ENCODE measurements at regions not wholly inside any gene's neighbourhood (a gene's known extent, or its start where the extent isn't known, plus 50 kb on each side); places are given as distances from the start of the nearest gene placed in this dataset.

GRCh38 chr13:72039126-72039525, 172.1 kb upstream of the DACH1 start:
- DNase-seq = no peak
- Histone ChIP-seq H3K27me3 (no peaks in the 10 kb centered on the region), H3K36me3 (no peaks in the 10 kb centered on the region), H3K4me3 (no peak overlapping the region), H3K9me3 (no peaks in the 10 kb centered on the region), H3K27ac (no peak overlapping the region), H3K4me1 (no peaks in the 10 kb centered on the region)
- TF ChIP-seq CTCF (IDR thresholded peaks at IDR 0.05) (no peak), POLR2A (IDR thresholded peaks at IDR 0.05) (no peak)

GRCh38 chr13:72029981-72030380, 163.0 kb upstream of the DACH1 start:
- DNase-seq = no peak
- TF ChIP-seq POLR2A (IDR thresholded peaks at IDR 0.05) (no peak), CTCF (IDR thresholded peaks at IDR 0.05) (no peak)
- H3K36me3 ChIP-seq = no peaks in the 10 kb centered on the region
- H3K9me3 ChIP-seq = peaks cover 0 to 3% (median 0%) of the 10 kb centered on the region in 4 donors
- H3K4me1 ChIP-seq = no peaks in the 10 kb centered on the region
- no peaks in the 10 kb centered on the region for H3K27me3 ChIP-seq
- no peak overlapping the region for H3K4me3 ChIP-seq
- H3K27ac ChIP-seq = no peak overlapping the region

GRCh38 chr13:72025836-72026235, 158.8 kb upstream of the DACH1 start:
- DNase-seq = no peak
- Histone ChIP-seq H3K4me1 (no peaks in the 10 kb centered on the region), H3K9me3 (peaks cover 0 to 3% (median 0%) of the 10 kb centered on the region in 4 donors), H3K27me3 (no peaks in the 10 kb centered on the region), H3K27ac (no peak overlapping the region), H3K4me3 (no peak overlapping the region), H3K36me3 (no peaks in the 10 kb centered on the region)
- TF ChIP-seq CTCF (IDR thresholded peaks at IDR 0.05) (no peak), POLR2A (IDR thresholded peaks at IDR 0.05) (no peak)

GRCh38 chr13:72023895-72024294, 156.9 kb upstream of the DACH1 start:
- H3K27me3 ChIP-seq = no peaks in the 10 kb centered on the region
- no peak for DNase-seq
- H3K4me3 ChIP-seq = no peak overlapping the region
- H3K4me1 ChIP-seq = no peaks in the 10 kb centered on the region
- TF ChIP-seq POLR2A (IDR thresholded peaks at IDR 0.05) = no peak
- TF ChIP-seq CTCF (IDR thresholded peaks at IDR 0.05) = no peak
- H3K36me3 ChIP-seq = no peaks in the 10 kb centered on the region
- H3K27ac ChIP-seq = no peak overlapping the region
- no peaks in the 10 kb centered on the region for H3K9me3 ChIP-seq

GRCh38 chr13:72005455-72005854, 138.5 kb upstream of the DACH1 start:
- no peaks in the 10 kb centered on the region for H3K9me3 ChIP-seq
- no peak for DNase-seq
- H3K36me3 ChIP-seq = no peaks in the 10 kb centered on the region
- no peaks in the 10 kb centered on the region for H3K4me1 ChIP-seq
- no peak overlapping the region for H3K4me3 ChIP-seq
- TF ChIP-seq CTCF (IDR thresholded peaks at IDR 0.05) = no peak
- no peak for TF ChIP-seq POLR2A (IDR thresholded peaks at IDR 0.05)
- H3K27ac ChIP-seq = no peak overlapping the region
- no peaks in the 10 kb centered on the region for H3K27me3 ChIP-seq

- Histone ChIP-seq H3K9me3 (no peaks in the 10 kb centered on the region), H3K4me1 (no peaks in the 10 kb centered on the region), H3K27me3 (no peaks in the 10 kb centered on the region), H3K4me3 (no peak overlapping the region), H3K27ac (no peak overlapping the region), H3K36me3 (no peaks in the 10 kb centered on the region)
- no peak for TF ChIP-seq CTCF (IDR thresholded peaks at IDR 0.05)
- TF ChIP-seq POLR2A (IDR thresholded peaks at IDR 0.05) = no peak
- DNase-seq = no peak
Measured at GRCh38 chr13:72004784-72005374, 137.9 kb upstream of the DACH1 start.

All from Peyer's patch (tissue), 4 donors.